HK-2 (cell line): ENCODE measurements at regions not wholly inside any gene's neighbourhood (a gene's known extent, or its start where the extent isn't known, plus 50 kb on each side); places are given as distances from the start of the nearest gene placed in this dataset.

Experiments
- DNase-seq: peaks from one replicate; pipeline ENCODE4 v3.0.0-alpha.2; 2018; ENCODE audit not compliant: unreplicated experiment

DNA sequence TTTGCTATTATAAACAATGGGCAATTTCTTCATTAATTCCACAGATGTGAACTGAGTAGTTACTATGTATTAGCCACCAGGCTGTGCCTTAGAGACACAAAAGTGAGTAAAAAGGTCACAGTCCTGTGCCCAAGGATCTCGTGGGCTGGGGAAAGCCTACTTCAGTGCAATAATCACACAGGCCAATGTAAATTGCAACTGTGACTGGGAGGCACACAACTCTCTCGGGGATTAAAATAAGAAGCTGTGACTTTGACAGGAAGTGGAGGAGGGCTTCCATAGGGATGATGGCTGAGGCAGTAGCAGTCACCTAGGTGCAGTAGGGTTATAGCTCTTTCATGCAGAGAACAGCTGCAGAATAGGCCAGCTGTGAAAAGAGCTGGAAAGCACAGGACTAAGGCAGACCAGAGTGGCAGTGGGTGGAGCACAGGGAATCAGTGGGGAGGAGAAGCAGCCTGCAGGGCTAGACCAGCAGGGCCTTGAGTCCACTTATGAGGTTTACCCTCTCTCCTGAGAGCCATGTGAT, 121.9 kb downstream of the MAB21L3 start:
- no peak for DNase-seq

DNA sequence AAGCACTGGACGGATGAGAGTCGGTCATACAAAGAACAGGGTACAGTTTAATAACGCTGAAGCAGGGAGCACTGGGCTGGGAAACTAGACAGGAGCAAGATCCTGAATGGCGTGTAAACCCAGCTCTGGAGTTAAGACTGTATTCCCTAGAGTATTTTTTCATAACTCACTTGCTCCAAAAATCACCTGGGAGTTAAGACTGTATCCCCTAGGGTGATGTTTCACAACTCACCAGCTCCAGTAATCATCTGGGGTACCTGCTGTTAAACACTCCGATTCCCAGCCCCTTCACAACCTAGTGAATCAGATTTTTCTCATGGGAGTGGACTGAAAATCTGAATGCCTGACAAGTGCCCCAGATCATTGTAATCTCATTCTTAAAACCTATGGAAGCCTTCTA, 123.2 kb downstream of the MAB21L3 start:
- DNase-seq = no peak

DNA sequence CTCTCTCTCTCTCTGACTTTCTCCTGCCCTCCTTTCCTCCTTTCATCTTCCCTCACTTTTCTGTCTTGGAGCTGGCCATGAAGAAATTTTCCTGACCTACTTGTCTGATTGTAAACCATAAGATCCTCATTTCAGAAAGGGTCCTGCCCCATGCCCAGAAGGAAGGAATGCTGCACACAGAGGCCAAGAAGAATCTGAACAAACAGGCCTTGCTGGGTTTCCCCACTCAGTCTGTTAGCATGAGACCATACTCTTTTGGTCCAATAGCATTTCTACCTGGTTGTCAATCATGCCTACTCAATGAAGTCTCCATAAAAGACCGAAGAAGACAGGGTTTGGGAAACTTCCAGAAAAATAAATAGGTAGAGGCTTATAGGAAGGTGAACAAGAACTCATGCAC, 128.7 kb downstream of the MAB21L3 start:
- DNase-seq = no peak

DNA sequence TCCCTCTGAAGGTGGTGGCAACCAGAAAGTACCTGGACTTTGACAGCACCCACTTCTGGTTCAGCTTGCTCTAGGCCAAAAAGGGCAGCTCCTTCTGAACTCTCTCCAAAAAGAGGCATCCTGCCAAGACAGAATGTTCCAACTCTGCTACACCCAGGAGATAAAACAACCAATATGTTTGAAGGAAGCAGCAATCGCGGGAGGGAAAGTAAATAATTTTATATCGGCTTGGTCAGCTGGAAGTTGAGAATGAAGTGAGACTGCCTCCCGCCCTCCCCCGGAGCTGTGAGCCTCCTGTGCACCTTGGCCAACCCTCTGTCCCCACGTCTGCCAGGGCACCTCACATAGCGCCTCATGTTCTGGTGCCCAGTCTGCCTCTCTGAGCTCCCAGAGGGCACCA, 130.3 kb upstream of the ATP1A1 start:
- no peak for DNase-seq

DNA sequence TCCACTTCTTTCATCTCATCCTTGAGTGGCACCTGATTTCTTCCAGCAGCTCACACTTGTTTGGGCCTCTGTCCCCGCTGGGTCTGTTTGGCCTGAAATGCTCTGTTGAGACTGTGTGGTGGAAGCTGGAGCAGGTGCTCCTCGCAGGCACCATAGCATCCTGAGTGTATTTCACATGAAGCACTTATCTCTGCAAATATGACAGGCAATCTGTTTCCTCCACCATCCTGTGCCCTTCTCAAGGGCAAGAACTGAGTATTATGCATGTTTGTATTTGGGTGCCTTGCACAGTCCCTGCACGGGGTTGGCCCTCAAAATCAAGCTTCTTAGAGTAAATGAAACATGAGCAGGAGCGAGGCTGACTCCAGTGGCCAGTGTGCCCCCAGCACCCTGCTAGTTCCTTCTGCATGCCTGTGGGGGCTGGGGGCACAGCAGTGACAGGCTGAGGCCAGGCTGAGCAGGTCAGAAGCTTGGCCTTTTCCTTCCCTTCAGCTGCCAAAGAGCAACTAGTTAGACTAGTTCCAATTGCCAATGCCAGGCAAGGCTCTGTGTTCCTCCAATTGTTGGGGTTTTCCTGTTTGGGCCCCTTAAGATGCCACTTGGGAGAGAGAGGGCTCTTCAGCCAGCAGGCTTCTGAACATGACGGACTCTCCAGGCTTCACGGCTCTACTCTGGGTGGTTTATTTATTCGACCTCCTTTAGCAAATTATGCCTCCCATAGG, 129.6 kb upstream of the ATP1A1 start:
- DNase-seq = no peak

DNA sequence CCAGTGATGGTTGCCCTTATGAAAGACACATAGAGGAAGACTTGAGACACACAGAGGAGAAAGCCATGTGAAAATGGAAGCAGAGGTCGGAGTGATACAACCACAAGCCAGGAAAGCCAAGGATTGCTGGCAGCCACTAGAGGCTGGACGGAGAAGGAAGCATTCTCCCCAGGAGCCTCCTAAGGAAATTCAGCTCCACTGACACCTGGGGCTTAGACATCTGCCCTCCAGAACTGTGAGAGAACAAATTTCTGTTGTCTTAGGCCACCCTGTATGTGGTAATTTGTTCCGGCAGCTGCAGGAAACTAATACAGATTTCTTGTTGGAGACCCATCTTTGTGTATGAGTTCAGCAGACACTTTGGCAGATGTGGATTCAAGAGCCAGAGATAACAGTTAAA, 126.9 kb upstream of the ATP1A1 start:
- no peak for DNase-seq

DNA sequence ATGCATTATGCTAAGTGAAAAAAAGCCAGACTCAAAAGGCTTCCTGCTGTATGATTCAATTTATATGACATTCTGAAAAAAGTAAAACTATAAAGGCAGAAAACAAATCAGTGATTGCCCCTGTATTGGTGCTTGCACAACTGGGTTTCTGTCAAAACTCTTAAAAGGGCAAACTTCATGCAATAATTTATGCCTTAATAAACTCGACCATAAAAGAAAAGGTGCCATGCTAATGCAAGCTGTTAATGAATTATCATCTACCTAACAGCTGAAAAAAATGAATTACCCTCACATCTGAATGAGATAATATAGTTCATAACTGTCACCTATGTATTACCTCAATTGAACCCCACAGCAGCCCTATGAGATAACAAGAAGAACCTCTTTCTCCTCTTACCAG, 120.8 kb upstream of the ATP1A1 start:
- DNase-seq = no peak

DNA sequence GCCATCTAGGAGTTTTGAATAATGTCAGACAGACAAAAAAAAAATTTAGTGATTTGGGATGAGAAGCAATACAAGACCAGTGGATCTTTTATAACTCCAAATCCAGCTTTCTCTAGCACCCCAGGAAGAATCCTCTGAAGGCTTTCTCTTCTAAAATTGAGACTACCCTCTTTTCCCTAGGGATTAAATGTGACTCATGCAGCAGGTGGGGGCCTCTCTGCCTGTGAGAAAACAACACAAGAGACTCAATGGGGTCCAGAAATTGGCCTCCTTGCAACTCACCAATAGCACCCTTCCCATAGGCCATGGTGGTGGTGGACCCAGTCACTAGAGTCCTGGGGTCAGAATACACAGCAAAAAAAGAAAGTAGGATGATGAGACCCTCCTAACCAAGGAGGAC, 120.3 kb upstream of the ATP1A1 start:
- no peak for DNase-seq

DNA sequence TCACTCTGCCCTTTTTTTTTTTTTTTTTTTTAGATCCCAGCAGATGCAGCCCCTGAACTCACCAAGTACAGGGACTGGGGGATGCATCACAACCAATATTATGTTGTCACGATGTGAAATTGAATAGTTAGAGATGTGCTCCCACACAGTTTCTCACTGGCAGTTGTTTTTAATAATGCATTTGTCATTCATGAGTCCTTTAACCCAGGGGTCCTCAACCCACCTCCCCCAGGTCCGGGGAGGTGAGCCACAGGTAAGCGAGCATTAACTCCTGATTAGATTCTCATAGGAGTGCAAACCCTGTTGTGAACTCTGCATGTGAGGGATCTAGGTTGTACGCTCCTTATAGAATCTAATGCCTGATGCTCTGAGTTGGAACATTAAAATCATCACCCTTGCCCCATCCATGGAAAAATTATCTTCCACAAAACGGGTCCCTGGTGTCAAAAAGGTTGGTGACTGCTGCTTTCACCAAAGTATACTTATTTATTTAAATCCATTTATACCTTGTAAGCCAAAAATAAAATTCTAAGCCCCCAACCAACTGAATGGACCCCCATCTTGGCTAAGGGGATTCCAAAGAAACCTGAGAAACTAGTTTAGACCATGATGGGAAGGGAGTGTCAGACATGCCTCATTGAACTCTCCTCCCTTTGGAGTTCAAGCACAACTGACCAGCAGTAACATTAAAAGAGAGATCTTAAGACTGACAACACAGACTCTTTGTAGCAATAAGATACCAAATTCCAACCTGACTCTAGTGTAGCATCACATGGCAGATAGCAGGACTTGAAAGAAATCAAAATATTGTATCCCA, 119.3 kb upstream of the ATP1A1 start:
- no peak for DNase-seq

DNA sequence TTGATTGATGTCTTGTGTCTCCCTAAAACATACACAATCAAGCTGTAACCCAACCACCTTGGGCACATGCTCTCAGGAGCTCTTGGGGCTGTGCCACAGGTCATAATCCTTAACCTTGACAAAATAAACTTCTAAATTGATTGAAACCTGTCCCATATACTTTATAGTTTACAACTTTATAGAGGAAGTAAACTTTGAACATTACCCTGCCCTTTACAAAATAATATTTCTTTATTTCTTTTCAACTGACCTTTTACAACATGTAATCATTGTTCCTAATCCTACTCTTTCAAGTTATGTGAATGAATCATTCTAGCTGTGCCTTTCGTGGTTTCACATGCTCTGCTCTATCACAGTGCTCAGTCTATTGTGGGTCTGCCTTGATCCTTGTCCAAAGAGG, 118.3 kb upstream of the ATP1A1 start:
- no peak for DNase-seq

DNA sequence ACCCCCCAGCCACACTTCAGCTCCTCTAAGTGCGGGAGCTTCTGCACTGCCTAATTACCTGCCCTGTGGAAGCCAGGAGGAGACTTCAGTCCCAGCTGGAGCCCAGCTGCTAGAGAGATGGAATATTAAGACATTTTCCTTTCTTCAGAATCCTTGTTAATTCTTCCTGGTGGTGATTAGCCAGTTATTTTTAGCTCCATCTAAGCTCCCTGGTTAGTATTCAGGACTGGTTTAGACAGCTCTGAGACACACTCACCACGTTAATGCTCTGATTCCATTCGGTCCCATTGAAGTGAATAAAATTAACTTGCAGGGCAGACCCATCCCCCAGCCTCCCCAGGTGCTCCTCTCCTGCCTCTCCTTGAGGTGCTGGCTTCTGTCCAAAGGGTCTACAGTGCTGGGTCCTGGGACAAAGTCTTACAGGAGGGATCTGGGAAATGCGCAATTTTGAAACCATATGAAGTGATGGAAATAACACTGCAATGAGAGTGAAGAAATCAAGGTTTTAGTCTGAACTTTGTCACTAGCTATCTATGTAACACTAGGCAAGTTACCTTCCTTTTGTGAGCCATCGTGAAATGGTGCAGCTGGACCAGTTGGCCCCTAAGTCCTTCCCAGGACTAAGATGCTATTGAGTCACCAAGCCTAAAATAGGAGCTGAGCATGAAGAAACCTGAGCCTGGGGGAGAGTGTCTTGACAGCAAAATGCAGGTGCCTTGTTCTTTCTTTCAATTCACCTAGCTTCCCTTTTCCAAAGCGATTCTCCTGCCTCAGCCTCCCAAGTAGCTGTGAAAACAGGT, 117.4 kb upstream of the ATP1A1 start:
- DNase-seq = no peak

DNA sequence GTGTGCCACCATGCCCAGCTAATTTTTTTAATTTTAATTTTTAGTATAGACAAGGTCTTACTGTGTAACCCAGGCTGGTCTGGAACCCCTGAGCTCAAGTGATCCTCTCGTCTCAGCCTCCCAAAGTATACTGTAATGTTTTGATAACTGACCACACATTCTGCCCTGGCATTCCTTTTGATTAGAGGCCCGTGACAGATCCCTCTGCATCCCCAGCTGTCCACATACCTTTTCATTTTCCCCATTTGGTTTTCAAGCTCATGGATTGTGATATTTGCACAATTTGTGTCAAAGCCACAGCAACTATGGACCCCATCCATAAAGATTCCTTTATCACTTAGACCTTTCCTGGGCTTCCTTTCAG, 116.8 kb upstream of the ATP1A1 start:
- peak; percentile 7 for DNase-seq

DNA sequence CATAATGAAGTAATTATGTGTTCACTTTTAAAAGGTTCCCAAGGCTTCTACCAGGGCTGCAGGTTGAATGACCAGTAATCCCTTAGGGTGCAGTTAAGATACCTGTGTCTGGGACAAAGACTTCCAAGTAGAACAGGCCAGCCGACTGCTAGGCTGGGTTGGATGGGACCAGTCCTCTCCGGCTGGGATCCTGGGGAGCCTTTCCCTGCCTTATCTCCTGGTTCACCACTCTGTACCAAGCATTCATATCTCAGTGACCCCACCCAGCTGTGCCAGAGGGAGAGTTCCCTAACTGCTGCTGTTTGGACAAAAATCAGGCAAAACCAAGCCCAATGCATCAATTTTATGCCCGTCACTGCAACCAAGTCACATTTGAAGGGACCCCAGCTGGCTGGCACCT, 116.2 kb upstream of the ATP1A1 start:
- DNase-seq = no peak

DNA sequence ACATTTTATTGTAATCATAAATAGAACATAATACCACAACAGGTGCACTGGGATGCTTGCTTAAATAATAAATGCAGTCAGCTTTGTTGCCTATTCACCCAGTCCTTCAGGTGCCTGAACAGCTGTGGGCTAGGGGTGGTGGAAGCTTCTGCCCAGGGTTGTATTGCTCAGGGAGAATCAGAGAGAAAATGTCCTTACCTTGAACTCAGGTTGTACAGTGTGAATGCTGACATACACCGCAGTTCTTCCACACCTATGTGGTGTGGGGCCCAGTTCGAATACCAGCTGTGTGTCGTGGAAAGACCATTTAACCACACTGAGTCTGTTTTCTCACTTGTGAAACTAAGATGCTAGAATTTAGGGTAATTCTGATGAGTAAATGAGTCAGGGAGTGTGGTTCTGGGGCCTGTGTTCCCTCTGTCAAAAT, 115.7 kb upstream of the ATP1A1 start:
- no peak for DNase-seq

DNA sequence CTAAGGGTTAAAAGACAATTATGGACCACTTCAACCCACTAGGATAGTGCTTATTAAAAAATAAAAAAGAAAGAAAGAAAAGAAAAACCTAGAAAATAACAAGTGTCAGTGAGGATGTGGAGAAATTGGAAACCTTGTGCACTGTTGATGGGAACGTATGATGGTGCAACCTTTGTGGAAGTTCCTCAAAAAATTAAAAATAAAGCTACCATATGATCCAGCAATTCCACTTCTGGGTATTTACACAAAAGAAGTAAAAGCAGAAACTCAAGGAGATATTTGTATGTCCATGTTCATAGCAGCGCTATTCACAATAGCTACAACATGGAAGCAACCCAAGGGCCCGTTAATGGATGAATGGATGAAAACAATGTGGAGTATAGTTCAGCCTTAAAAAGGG, 115.2 kb upstream of the ATP1A1 start:
- no peak for DNase-seq

DNA sequence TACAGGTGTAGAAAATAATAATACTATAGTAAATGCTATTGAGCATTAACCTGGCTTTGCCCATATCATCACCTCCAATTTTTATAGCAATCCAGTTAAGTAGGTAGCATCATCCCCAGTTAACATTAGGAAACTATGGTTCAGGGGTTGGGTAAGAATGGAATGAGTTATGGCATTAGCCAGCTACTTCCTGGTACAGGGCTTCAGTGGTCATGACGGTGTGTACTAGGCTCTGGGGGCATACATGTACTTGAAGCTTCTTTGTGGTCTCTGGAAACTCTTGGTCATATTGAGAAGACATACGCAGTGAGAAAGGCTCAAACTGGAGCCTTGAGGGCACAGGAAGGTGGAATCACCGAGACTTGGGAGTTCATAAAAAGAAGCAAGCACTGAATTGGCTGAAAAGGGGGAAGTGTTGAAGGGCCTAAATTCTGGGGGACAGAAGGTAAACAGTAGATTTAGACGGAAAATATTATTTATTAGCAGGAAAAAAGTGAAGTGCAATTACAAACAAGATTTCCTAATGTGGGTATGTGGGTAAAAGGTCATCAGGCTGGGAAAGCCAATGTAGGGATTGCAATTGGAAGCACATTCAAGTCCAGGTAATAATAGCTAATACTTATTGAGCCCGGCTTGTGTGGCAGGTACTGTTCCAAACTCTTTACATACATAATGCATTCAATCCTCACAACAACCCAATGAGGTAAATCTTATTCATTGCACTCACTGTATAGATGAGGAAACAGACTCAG, 114.2 kb upstream of the ATP1A1 start:
- DNase-seq = no peak

DNA sequence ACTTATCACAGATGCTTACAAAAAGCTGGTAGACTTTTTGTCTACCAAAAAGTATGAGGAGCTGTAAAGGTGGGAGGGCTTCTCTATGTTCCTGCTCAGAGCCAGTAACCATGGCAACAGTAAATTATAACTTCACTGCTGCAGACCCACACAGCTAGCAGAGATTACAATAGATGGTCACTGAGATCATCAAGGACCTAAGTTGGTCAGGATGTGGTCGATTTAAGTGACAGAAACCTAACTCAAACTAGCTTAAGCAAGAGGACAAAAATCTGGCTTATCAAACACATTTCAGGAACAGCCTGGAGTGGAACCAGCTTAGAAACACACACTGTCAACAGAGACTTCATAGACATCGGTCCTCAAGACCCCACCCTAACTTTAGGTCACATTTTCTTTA, 113.4 kb upstream of the ATP1A1 start:
- DNase-seq = no peak

DNA sequence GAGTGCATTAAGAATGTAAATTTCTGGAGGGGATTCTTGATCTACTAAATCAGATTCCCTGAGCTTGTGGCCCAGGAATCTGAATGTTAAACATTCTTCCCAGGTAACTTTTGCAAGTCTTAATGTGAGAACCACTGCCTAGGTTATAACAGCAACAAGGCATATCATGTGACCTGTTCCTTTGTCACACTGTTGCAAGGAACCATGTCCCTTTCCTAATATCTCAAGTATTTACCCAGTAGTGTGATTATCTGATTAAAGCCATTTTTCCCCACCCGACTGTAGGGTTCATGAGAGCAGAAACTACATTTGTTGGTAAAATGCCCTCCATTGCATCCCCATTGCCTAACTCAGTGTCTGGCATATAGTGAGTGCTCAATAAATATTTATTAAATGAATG, 112.9 kb upstream of the ATP1A1 start:
- no peak for DNase-seq

DNA sequence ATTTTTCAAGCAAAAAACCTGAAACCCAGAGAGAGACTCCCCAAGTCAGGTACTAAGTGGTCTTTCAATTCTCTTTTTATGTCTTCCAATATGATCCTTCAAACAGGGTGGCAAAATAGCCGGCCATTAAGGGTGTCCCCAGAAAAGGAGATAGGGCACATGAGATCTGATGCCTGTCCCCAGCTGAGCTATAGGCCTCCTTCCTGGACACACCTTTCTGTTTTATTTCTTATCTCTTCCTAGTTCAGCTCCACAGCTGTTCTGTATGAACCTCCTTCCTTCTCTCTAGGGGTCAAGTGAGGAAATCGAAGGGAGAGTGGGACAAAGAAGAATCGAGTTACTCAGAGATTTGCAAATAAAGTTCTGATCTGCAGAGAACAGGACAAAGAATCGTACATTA, 112.4 kb upstream of the ATP1A1 start:
- DNase-seq = no peak

DNA sequence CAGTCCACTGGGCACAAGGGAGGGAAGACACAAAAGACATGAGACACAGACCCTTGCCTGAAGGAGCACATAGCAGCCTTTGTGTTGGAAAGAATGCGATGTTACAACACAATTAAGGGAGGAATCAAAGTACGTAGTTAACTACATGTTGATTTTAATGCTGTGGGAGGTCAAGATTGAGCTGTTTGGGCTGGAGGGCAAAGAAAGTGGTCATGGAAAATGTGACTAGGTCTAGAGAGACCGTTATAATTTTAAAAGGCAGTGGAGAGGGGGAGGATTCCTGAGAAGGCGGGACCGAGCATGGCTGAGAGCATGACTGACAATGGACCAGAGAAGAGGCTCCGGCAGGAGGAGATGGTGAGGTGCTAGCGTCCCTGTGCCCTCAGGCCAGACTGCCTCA, 111.8 kb upstream of the ATP1A1 start:
- DNase-seq = no peak

DNA sequence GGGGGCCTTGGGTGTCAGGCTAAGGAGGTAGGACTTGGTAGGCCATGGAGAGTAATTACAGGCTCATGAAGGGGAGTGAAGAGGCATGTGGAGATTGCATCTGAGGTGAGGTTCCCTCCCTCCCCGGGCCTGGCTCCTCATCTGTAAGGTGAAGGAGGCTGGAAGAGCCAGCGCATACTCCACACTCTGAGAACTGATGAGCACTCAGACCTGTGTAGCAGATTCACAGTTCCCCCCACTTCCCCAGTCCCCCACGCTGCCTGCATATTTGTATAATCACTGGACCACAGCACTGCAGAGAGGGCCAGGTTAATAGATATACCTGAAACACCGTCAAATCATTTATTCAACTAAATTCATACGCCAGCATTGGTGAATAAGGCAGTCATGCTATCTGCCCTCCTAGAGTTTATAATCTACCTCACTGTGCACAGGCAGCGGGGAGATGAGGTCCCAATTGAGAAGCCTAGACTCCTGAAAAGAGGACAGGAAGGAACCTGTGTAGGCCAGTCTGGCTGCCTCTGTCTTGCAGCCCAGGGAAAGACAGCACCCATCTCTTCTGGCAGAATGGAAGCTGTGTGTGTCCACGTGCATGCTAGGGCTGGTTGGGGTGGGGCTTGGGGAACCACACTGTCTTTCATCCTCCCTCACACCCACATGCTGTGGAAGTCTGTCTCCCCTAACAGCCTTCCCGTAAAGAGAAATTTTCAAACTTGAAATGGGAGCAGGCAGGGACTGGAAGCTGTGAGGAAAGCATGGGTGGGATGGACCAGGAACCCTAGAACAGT, 110.6 kb upstream of the ATP1A1 start:
- no peak for DNase-seq
